ENCODE measurements at regions not wholly inside any gene's neighbourhood (a gene's known extent, or its start where the extent isn't known, plus 50 kb on each side); places are given as distances from the start of the nearest gene placed in this dataset.

GRCh38 chr6:49326347-49326746 is 136.7 kb downstream of the MMUT start:
- no peaks in the 10 kb centered on the region for H3K27me3 ChIP-seq (ENCODE audit: control insufficient read depth, extremely low read depth, insufficient read depth, low read length)
- peak overlapping the region; percentile 53 for H3K4me2 ChIP-seq (ENCODE audit: control insufficient read depth, extremely low read depth, insufficient read depth, low read depth, low read length)
- no peaks in the 10 kb centered on the region for H3K36me3 ChIP-seq (ENCODE audit: control insufficient read depth in 2 of 2, extremely low read depth in 1 of 2, insufficient read depth in 2 of 2, low read length in 2 of 2)
- TF ChIP-seq EZH2 (IDR thresholded peaks at IDR 0.05; ENCODE audit: low read length) (no peak), CTCF (optimal IDR thresholded peaks at IDR 0.05 in 1 of 3, IDR thresholded peaks at IDR 0.05 in 1 of 3, conservative IDR thresholded peaks at IDR 0.05 in 1 of 3; ENCODE audit: extremely low read depth in 1 of 3, insufficient read depth in 2 of 3, low read length in 3 of 3) (no peak)
- H3K27ac ChIP-seq (ENCODE audit: control insufficient read depth, insufficient read depth, low read length) = peak overlapping the region; percentile 64
- H3K9ac ChIP-seq (ENCODE audit: control insufficient read depth, extremely low read depth, insufficient read depth, low read length) = no peak overlapping the region
- no peaks in the 10 kb centered on the region for H4K20me1 ChIP-seq (ENCODE audit: control insufficient read depth, extremely low read depth, insufficient read depth, low read length)
- no peak overlapping the region for H3K4me3 ChIP-seq (ENCODE audit: control insufficient read depth in 2 of 3, extremely low read depth in 1 of 3, insufficient read depth in 2 of 3, low read depth in 1 of 3, low read length in 3 of 3)
- no peaks in the 10 kb centered on the region for H3K9me1 ChIP-seq (ENCODE audit: control insufficient read depth, extremely low read depth, insufficient read depth, low read length)
- H3K79me2 ChIP-seq (ENCODE audit: control insufficient read depth, insufficient read depth, low read length) = no peaks in the 10 kb centered on the region
- DNase-seq (ENCODE audit: low read depth, low spot score) = peak; percentile 32
- peak overlapping the region; percentile 63 for H2AFZ ChIP-seq (ENCODE audit: control insufficient read depth, low read length)
- no peaks in the 10 kb centered on the region for H3K9me3 ChIP-seq (ENCODE audit: control insufficient read depth, low read depth, low read length)
- peaks cover 21% of the 10 kb centered on the region for H3K4me1 ChIP-seq (ENCODE audit: control insufficient read depth, extremely low read depth, insufficient read depth, low read length)
- dilution Hi-C loops (cut with MboI; ENCODE audit: extremely low pct_ligation_motif_present, low sequenced_read_pairs) = no loop called here
- FAIRE-seq = peak; percentile 80

- H3K4me1 ChIP-seq (ENCODE audit: control insufficient read depth, extremely low read depth, insufficient read depth, low read length) = peaks cover 21% of the 10 kb centered on the region
- H3K4me2 ChIP-seq (ENCODE audit: control insufficient read depth, extremely low read depth, insufficient read depth, low read depth, low read length) = peak overlapping the region; percentile 53
- H4K20me1 ChIP-seq (ENCODE audit: control insufficient read depth, extremely low read depth, insufficient read depth, low read length) = no peaks in the 10 kb centered on the region
- H3K9ac ChIP-seq (ENCODE audit: control insufficient read depth, extremely low read depth, insufficient read depth, low read length) = no peak overlapping the region
- no peaks in the 10 kb centered on the region for H3K36me3 ChIP-seq (ENCODE audit: control insufficient read depth in 2 of 2, extremely low read depth in 1 of 2, insufficient read depth in 2 of 2, low read length in 2 of 2)
- FAIRE-seq (no peak), DNase-seq (ENCODE audit: low read depth, low spot score) (no peak)
- no peaks in the 10 kb centered on the region for H3K79me2 ChIP-seq (ENCODE audit: control insufficient read depth, insufficient read depth, low read length)
- no peaks in the 10 kb centered on the region for H3K9me1 ChIP-seq (ENCODE audit: control insufficient read depth, extremely low read depth, insufficient read depth, low read length)
- H3K9me3 ChIP-seq (ENCODE audit: control insufficient read depth, low read depth, low read length) = no peaks in the 10 kb centered on the region
- no peaks in the 10 kb centered on the region for H3K27me3 ChIP-seq (ENCODE audit: control insufficient read depth, extremely low read depth, insufficient read depth, low read length)
- TF ChIP-seq CTCF (optimal IDR thresholded peaks at IDR 0.05 in 1 of 3, IDR thresholded peaks at IDR 0.05 in 1 of 3, conservative IDR thresholded peaks at IDR 0.05 in 1 of 3; ENCODE audit: extremely low read depth in 1 of 3, insufficient read depth in 2 of 3, low read length in 3 of 3) (no peak), EZH2 (IDR thresholded peaks at IDR 0.05; ENCODE audit: low read length) (no peak)
- peak overlapping the region; percentile 63 for H2AFZ ChIP-seq (ENCODE audit: control insufficient read depth, low read length)
- peak overlapping the region; percentile 40 for H3K27ac ChIP-seq (ENCODE audit: control insufficient read depth, insufficient read depth, low read length)
- dilution Hi-C loops (cut with MboI; ENCODE audit: extremely low pct_ligation_motif_present, low sequenced_read_pairs) = no loop called here
- no peak overlapping the region for H3K4me3 ChIP-seq (ENCODE audit: control insufficient read depth in 2 of 3, extremely low read depth in 1 of 3, insufficient read depth in 2 of 3, low read depth in 1 of 3, low read length in 3 of 3)
These were observed 137.2 kb downstream of the MMUT start for GRCh38 chr6:49325891-49326290.

Data from keratinocyte (primary cell).